ENCODE measurements at regions not wholly inside any gene's neighbourhood (a gene's known extent, or its start where the extent isn't known, plus 50 kb on each side); places are given as distances from the start of the nearest gene placed in this dataset.

- TF ChIP-seq ZNF407 (IDR thresholded peaks at IDR 0.05; ENCODE audit: low read depth) = no peak; the same call in 1 of the 2 replicates
These were observed 65.0 kb downstream of the MRPL14 start (continued) for GRCh38 chr6:44062105-44062770.

All from K562 (cell line).